GM12878 (cell line): ENCODE measurements at regions not wholly inside any gene's neighbourhood (a gene's known extent, or its start where the extent isn't known, plus 50 kb on each side); places are given as distances from the start of the nearest gene placed in this dataset.

ENCODE experiments used
- ATAC-seq: fragments of 200-7000 bp; cut with Tn5 transposase; 3 replicates; pipeline ENCODE4 v1.9.1; 2020; ENCODE audit warnings: mild to moderate bottlenecking, moderate library complexity
- BruUV-seq: library from RNA; stranded (reverse); fragments of 400-500 nt; replicated peaks from 2 replicates; lab custom pipeline; 2021; lab: Mats Ljungman, UMichigan
- CTCF ChIA-PET: fragments of 300-600 bp; sonication (Branson Sonifier 250); formaldehyde crosslinking; extraction: SDS; loops from one replicate; lab custom pipeline; 2021; ENCODE audit warnings: inconsistent platforms; lab: Yijun Ruan, JAX
- POLR2A ChIA-PET: fragments of 350-600 bp; formaldehyde crosslinking; extraction: SDS; loops from one replicate; lab custom pipeline; 2021; ENCODE audit warnings: inconsistent platforms; lab: Charles Lee
- RAD21 ChIA-PET: fragments of 300-600 bp; sonication (Branson Sonifier 250); formaldehyde crosslinking; loops from one replicate; lab custom pipeline; 2023; ENCODE audit warnings: antibody characterized with exemption; ENCODE audit not compliant: unreplicated experiment; lab: Charles Lee
- SMC1A ChIA-PET: fragments of 300-600 bp; sonication (Branson Sonifier 250); formaldehyde crosslinking; loops from one replicate; lab custom pipeline; 2023; ENCODE audit not compliant: unreplicated experiment, uncharacterized antibody; lab: Charles Lee
- DNase-seq: peaks from one replicate; pipeline ENCODE4 v3.0.0-alpha.2; 2011; ENCODE audit warnings: low read depth, low spot score
- FAIRE-seq: peaks from 3 replicates; lab custom pipeline; 2011; peaks lifted over from hg19 to GRCh38; lab: Jason Lieb, UNC
- H2AFZ ChIP-seq: 2 replicates; pipeline ENCODE4 v1.6.0; 2011; ENCODE audit warnings: low read depth, low read length, control low read depth; ENCODE audit not compliant: control insufficient read depth
- H3K27ac ChIP-seq: 2 replicates; pipeline ENCODE4 v1.5.1; 2011; ENCODE audit warnings: control low read depth; ENCODE audit not compliant: control insufficient read depth, insufficient read depth
- H3K27me3 ChIP-seq, 2 experiments: replicated peaks in 1 of 2; 2 replicates each; pipeline versions ENCODE4 v1.6.0 to v1.6.1; 2011; ENCODE audit warnings: low read length in 1 of 2; ENCODE audit not compliant: control insufficient read depth in 2 of 2, insufficient read depth in 2 of 2
- H3K36me3 ChIP-seq, 2 experiments: 2 replicates each; pipeline ENCODE4 v1.5.1; 2011; ENCODE audit warnings: low read length in 1 of 2; ENCODE audit not compliant: control insufficient read depth in 2 of 2, insufficient read depth in 2 of 2
- H3K4me1 ChIP-seq: 2 replicates; pipeline ENCODE4 v1.6.1; 2011; ENCODE audit warnings: mild to moderate bottlenecking, low read length, moderate library complexity, mixed read lengths; ENCODE audit not compliant: control insufficient read depth, insufficient read depth
- H3K4me2 ChIP-seq: 2 replicates; pipeline ENCODE4 v1.6.0; 2011; ENCODE audit warnings: control low read depth; ENCODE audit not compliant: control insufficient read depth, insufficient read depth
- H3K4me3 ChIP-seq: fragments of 200-600 bp; sonication (generic); 2 replicates; pipeline ENCODE4 v1.5.1; 2016
- H3K79me2 ChIP-seq: 2 replicates; pipeline ENCODE4 v1.6.0; 2011; ENCODE audit warnings: low read length; ENCODE audit not compliant: control insufficient read depth, insufficient read depth
- H3K9ac ChIP-seq: 2 replicates; pipeline ENCODE4 v1.8.0; 2011; ENCODE audit warnings: low read length, control low read depth, mixed read lengths; ENCODE audit not compliant: control insufficient read depth, insufficient read depth
- H3K9me3 ChIP-seq: replicated peaks from 3 replicates; pipeline ENCODE4 v1.5.1; 2011; ENCODE audit warnings: mild to moderate bottlenecking, low read length; ENCODE audit not compliant: control insufficient read depth, insufficient read depth
- H4K20me1 ChIP-seq: 2 replicates; pipeline ENCODE4 v1.6.0; 2011; ENCODE audit not compliant: control insufficient read depth, insufficient read depth
- CHD1 ChIP-seq: IDR thresholded peaks from 2 replicates; pipeline ENCODE4 v1.6.1; 2012; ENCODE audit warnings: low read depth, low read length, improper control_type of control experiment
- CREB1 ChIP-seq: IDR thresholded peaks from 2 replicates; pipeline ENCODE4 v1.6.1; 2012; ENCODE audit warnings: low read depth, mild to moderate bottlenecking, inconsistent platforms
- HDAC6 ChIP-seq: fragments of 200-600 bp; sonication (generic); IDR thresholded peaks from one replicate; pipeline ENCODE4 v1.8.0; 2017; ENCODE audit warnings: antibody characterized with exemption; ENCODE audit not compliant: unreplicated experiment
- KAT2A ChIP-seq: conservative IDR thresholded peaks from 2 replicates; pipeline ENCODE4 v1.6.1; 2011; ENCODE audit warnings: low read depth, low read length; ENCODE audit not compliant: control insufficient read depth
- LARP7 ChIP-seq: fragments of 450-650 bp; IDR thresholded peaks from 2 replicates; pipeline ENCODE4 v1.6.1; 2017; ENCODE audit warnings: mild to moderate bottlenecking
- NFXL1 ChIP-seq: fragments of 450-650 bp; IDR thresholded peaks from 2 replicates; pipeline ENCODE4 v1.6.1; 2017; ENCODE audit warnings: antibody characterized with exemption, mild to moderate bottlenecking, borderline replicate concordance
- NFYB ChIP-seq: IDR thresholded peaks from 2 replicates; pipeline ENCODE4 v1.6.1; 2011; ENCODE audit warnings: low read depth, mild to moderate bottlenecking, low read length, improper control_type of control experiment, moderate library complexity; ENCODE audit not compliant: insufficient read depth
- NR2C2 ChIP-seq: IDR thresholded peaks from 2 replicates; pipeline ENCODE4 v1.6.1; 2011; ENCODE audit warnings: borderline replicate concordance, low read depth; ENCODE audit not compliant: control insufficient read depth, insufficient read length
- RAD21 ChIP-seq: IDR thresholded peaks from 2 replicates; pipeline ENCODE4 v1.6.1; 2011; ENCODE audit warnings: mild to moderate bottlenecking, low read depth, low read length, moderate library complexity; ENCODE audit not compliant: insufficient read depth
- RELA ChIP-seq: fragments of 450-650 bp; IDR thresholded peaks from 2 replicates; pipeline ENCODE4 v1.8.0; 2014; ENCODE audit warnings: borderline replicate concordance; ENCODE audit not compliant: partially characterized antibody
- RUNX3 ChIP-seq: IDR thresholded peaks from 2 replicates; pipeline ENCODE4 v1.6.1; 2012; ENCODE audit warnings: low read length, inconsistent platforms
- SMAD1 ChIP-seq: fragments of 450-650 bp; IDR thresholded peaks from 2 replicates; pipeline ENCODE4 v1.6.1; 2018; ENCODE audit warnings: mild to moderate bottlenecking, low read depth; ENCODE audit not compliant: partially characterized antibody
- SPI1 ChIP-seq: IDR thresholded peaks from 2 replicates; pipeline ENCODE4 v1.6.1; 2011; ENCODE audit warnings: low read depth, mild to moderate bottlenecking, low read length, moderate library complexity, borderline replicate concordance; ENCODE audit not compliant: insufficient read depth
- TBL1XR1 ChIP-seq: IDR thresholded peaks from 2 replicates; pipeline ENCODE4 v1.6.1; 2012; ENCODE audit warnings: low read depth, low read length, improper control_type of control experiment
- ZNF217 ChIP-seq: fragments of 450-650 bp; IDR thresholded peaks from 2 replicates; pipeline ENCODE4 v1.6.1; 2017; ENCODE audit warnings: antibody characterized with exemption, mild to moderate bottlenecking
- WGBS: methylation state at CpG from one replicate; pipeline ENCODE4 v1.1.6; 2016; ENCODE audit warnings: low lambda C conversion rate; ENCODE audit not compliant: insufficient replicate concordance, insufficient coverage; ENCODE audit errors: missing lambda C conversion rate; 5-methylcytosine and 5-hydroxymethylcytosine counted together
- in situ Hi-C: fragments of 300-500 bp; cut with MboI; formaldehyde crosslinking; loops from 9 replicates; pipeline ENCODE4 v1.14.3; 2018; ENCODE audit warnings: mixed read lengths
- intact Hi-C: fragments of 100-400 bp; cut with micrococcal nuclease; formaldehyde crosslinking; loops from one replicate; pipeline ENCODE4 v1.14.2; 2022; ENCODE audit not compliant: unreplicated experiment
- TF ChIP-seq, protein P1 (sequence below): fragments of 450-650 bp; formaldehyde crosslinking; IDR thresholded peaks from 2 replicates; pipeline ENCODE4 v1.4.0; 2022; ENCODE audit warnings: mild to moderate bottlenecking, moderate library complexity
- TF ChIP-seq, protein P2 (sequence below): fragments of 450-650 bp; IDR thresholded peaks from 2 replicates; pipeline ENCODE4 v1.6.1; 2016; ENCODE audit warnings: mild to moderate bottlenecking
- TF ChIP-seq, protein P3 (sequence below): fragments of 450-650 bp; IDR thresholded peaks from 2 replicates; pipeline ENCODE4 v1.6.1; 2017; ENCODE audit warnings: low read depth, mild to moderate bottlenecking, moderate library complexity

DNA sequence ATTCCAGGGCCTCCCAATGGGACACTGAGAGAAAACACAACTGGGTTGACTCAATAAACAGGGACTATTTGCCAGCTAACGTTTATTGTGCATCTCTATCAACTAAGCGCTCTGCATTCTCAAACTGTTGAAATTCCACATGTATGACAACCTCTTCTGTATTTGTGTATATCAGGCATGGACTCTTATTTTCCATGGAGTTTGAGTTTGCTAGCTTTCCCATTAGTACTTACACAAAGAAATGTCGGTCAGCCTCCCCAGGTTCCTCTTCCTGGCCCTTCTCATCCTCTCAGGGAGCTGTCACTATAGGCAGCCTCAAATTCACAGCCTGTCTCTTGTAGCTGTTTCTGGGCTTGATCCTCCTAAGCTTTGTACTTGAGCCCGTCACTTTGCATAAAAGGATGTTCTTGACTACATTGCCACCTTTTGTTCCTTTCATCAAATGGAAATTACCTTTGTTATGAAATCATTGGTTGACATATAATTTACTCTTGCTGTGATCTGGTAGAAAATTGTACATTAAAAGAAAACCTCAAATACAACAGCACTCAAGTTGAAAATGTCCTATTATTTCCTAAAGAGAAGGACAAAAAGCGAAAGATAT is 60.0 kb upstream of the NTPCR start:
- no peaks in the 10 kb centered on the region for H4K20me1 ChIP-seq
- DNase-seq, result no peak
- TF ChIP-seq SPI1 (no peak), NR2C2 (no peak), KAT2A (no peak), NFXL1 (no peak), RELA (no peak), NFYB (no peak), LARP7 (no peak), CHD1 (no peak), RUNX3 (no peak), HDAC6 (no peak), CREB1 (no peak), ZNF217 (no peak), TBL1XR1 (no peak), RAD21 (no peak), SMAD1 (no peak)
- TF ChIP-seq, protein P1, sequence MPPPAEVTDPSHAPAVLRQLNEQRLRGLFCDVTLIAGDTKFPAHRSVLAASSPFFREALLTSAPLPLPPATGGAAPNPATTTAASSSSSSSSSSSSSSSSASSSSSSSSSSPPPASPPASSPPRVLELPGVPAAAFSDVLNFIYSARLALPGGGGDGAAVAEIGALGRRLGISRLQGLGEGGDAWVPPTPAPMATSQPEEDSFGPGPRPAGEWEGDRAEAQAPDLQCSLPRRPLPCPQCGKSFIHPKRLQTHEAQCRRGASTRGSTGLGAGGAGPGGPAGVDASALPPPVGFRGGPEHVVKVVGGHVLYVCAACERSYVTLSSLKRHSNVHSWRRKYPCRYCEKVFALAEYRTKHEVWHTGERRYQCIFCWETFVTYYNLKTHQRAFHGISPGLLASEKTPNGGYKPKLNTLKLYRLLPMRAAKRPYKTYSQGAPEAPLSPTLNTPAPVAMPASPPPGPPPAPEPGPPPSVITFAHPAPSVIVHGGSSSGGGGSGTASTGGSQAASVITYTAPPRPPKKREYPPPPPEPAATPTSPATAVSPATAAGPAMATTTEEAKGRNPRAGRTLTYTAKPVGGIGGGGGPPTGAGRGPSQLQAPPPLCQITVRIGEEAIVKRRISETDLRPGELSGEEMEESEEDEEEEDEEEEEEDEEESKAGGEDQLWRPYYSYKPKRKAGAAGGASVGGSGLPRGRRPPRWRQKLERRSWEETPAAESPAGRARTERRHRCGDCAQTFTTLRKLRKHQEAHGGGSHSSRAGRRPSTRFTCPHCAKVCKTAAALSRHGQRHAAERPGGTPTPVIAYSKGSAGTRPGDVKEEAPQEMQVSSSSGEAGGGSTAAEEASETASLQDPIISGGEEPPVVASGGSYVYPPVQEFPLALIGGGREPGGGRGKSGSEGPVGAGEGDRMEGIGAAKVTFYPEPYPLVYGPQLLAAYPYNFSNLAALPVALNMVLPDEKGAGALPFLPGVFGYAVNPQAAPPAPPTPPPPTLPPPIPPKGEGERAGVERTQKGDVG, result no peak
- TF ChIP-seq, protein P2, sequence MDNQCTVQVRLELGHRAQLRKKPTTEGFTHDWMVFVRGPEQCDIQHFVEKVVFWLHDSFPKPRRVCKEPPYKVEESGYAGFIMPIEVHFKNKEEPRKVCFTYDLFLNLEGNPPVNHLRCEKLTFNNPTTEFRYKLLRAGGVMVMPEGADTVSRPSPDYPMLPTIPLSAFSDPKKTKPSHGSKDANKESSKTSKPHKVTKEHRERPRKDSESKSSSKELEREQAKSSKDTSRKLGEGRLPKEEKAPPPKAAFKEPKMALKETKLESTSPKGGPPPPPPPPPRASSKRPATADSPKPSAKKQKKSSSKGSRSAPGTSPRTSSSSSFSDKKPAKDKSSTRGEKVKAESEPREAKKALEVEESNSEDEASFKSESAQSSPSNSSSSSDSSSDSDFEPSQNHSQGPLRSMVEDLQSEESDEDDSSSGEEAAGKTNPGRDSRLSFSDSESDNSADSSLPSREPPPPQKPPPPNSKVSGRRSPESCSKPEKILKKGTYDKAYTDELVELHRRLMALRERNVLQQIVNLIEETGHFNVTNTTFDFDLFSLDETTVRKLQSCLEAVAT, result no peak
- TF ChIP-seq, protein P3, sequence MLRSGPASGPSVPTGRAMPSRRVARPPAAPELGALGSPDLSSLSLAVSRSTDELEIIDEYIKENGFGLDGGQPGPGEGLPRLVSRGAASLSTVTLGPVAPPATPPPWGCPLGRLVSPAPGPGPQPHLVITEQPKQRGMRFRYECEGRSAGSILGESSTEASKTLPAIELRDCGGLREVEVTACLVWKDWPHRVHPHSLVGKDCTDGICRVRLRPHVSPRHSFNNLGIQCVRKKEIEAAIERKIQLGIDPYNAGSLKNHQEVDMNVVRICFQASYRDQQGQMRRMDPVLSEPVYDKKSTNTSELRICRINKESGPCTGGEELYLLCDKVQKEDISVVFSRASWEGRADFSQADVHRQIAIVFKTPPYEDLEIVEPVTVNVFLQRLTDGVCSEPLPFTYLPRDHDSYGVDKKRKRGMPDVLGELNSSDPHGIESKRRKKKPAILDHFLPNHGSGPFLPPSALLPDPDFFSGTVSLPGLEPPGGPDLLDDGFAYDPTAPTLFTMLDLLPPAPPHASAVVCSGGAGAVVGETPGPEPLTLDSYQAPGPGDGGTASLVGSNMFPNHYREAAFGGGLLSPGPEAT, result no peak
- POLR2A ChIA-PET, result no interaction called here
- H3K4me1 ChIP-seq, result no peaks in the 10 kb centered on the region
- H3K4me2 ChIP-seq, result no peak overlapping the region
- H3K79me2 ChIP-seq, result no peaks in the 10 kb centered on the region
- RAD21 ChIA-PET, result no interaction called here
- no peaks in the 10 kb centered on the region for H3K36me3 ChIP-seq
- intact Hi-C loops (no loop called here), in situ Hi-C loops (no loop called here)
- no TSS peak for BruUV-seq
- H2AFZ ChIP-seq, result no peak overlapping the region
- H3K27me3 ChIP-seq, result peaks cover 0 to 4% of the 10 kb centered on the region in 2 experiments; a peak in 2 of 4 replicates
- H3K4me3 ChIP-seq, result no peak overlapping the region
- WGBS, result 42% methylated on average over 5 of the region's 5 CpGs
- no peaks in the 10 kb centered on the region for H3K9me3 ChIP-seq
- CTCF ChIA-PET, result no interaction called here
- no peak for ATAC-seq
- no peak overlapping the region for H3K27ac ChIP-seq
- no peak for FAIRE-seq
- SMC1A ChIA-PET, result interaction anchor here (0.9 kb wide), 1 partner anchor 261 kb away, joined by 3 read pairs; no protein-coding TSS in a partner anchor
- H3K9ac ChIP-seq, result no peak overlapping the region
